ENCODE measurements at regions not wholly inside any gene's neighbourhood (a gene's known extent, or its start where the extent isn't known, plus 50 kb on each side); places are given as distances from the start of the nearest gene placed in this dataset.

- no peaks in the 10 kb centered on the region for H3K79me2 ChIP-seq (ENCODE audit: insufficient read depth, low read length)
- FAIRE-seq (no peak), DNase-seq (ENCODE audit: low read depth) (no peak)
- no peak overlapping the region for H3K27ac ChIP-seq (ENCODE audit: low read depth, low read length)
- H3K9ac ChIP-seq (ENCODE audit: low read length), result no peak overlapping the region
- no peak overlapping the region for H2AFZ ChIP-seq (ENCODE audit: low read depth, low read length)
- no peaks in the 10 kb centered on the region for H3K9me3 ChIP-seq (ENCODE audit: insufficient read depth, low read depth, low read length)
- Mint-ChIP-seq H3K27ac (ENCODE audit: unreplicated experiment) (no peak overlapping the region), H3K27me3 (ENCODE audit: low read depth, unreplicated experiment) (no peaks in the 10 kb centered on the region), H3K36me3 (ENCODE audit: low read depth, unreplicated experiment) (no peaks in the 10 kb centered on the region), H3K9me3 (ENCODE audit: unreplicated experiment) (no peaks in the 10 kb centered on the region), H3K4me3 (ENCODE audit: unreplicated experiment) (no peak overlapping the region), H3K4me1 (ENCODE audit: low read depth, unreplicated experiment) (no peaks in the 10 kb centered on the region)
- TF ChIP-seq, protein P1, sequence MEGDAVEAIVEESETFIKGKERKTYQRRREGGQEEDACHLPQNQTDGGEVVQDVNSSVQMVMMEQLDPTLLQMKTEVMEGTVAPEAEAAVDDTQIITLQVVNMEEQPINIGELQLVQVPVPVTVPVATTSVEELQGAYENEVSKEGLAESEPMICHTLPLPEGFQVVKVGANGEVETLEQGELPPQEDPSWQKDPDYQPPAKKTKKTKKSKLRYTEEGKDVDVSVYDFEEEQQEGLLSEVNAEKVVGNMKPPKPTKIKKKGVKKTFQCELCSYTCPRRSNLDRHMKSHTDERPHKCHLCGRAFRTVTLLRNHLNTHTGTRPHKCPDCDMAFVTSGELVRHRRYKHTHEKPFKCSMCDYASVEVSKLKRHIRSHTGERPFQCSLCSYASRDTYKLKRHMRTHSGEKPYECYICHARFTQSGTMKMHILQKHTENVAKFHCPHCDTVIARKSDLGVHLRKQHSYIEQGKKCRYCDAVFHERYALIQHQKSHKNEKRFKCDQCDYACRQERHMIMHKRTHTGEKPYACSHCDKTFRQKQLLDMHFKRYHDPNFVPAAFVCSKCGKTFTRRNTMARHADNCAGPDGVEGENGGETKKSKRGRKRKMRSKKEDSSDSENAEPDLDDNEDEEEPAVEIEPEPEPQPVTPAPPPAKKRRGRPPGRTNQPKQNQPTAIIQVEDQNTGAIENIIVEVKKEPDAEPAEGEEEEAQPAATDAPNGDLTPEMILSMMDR (IDR thresholded peaks at IDR 0.05; ENCODE audit: insufficient read depth, low read depth, low read length), result no peak
- no peak for TF ChIP-seq EZH2 (IDR thresholded peaks at IDR 0.05; ENCODE audit: insufficient read depth, low read length)
- no peak overlapping the region for H3K4me2 ChIP-seq (ENCODE audit: low read length)
- H3K4me3 ChIP-seq (ENCODE audit: insufficient read depth, low read depth, low read length), result no peak overlapping the region
- no peaks in the 10 kb centered on the region for H4K20me1 ChIP-seq (ENCODE audit: insufficient read depth, low read length)
- H3K4me1 ChIP-seq (ENCODE audit: insufficient read depth, low read length), result no peaks in the 10 kb centered on the region
- H3K27me3 ChIP-seq (ENCODE audit: insufficient read depth, low read length), result no peaks in the 10 kb centered on the region
- H3K36me3 ChIP-seq (ENCODE audit: insufficient read depth, low read length), result no peaks in the 10 kb centered on the region
These were observed 277.8 kb upstream of the CNTNAP5 start for GRCh38 chr2:123747326-123747725.

GRCh38 chr2:123762221-123762620 lies 262.9 kb upstream of the CNTNAP5 start:
- no peaks in the 10 kb centered on the region for H3K36me3 Mint-ChIP-seq (ENCODE audit: low read depth, unreplicated experiment)
- Histone ChIP-seq H3K36me3 (ENCODE audit: insufficient read depth, low read length) (no peaks in the 10 kb centered on the region), H3K27me3 (ENCODE audit: insufficient read depth, low read length) (no peaks in the 10 kb centered on the region), H3K4me3 (ENCODE audit: insufficient read depth, low read depth, low read length) (no peak overlapping the region), H3K9ac (ENCODE audit: low read length) (no peak overlapping the region), H3K4me2 (ENCODE audit: low read length) (no peak overlapping the region), H2AFZ (ENCODE audit: low read depth, low read length) (no peak overlapping the region), H3K9me3 (ENCODE audit: insufficient read depth, low read depth, low read length) (peaks cover 3% of the 10 kb centered on the region), H3K27ac (ENCODE audit: low read depth, low read length) (no peak overlapping the region), H4K20me1 (ENCODE audit: insufficient read depth, low read length) (no peaks in the 10 kb centered on the region), H3K4me1 (ENCODE audit: insufficient read depth, low read length) (no peaks in the 10 kb centered on the region), H3K79me2 (ENCODE audit: insufficient read depth, low read length) (no peaks in the 10 kb centered on the region)
- DNase-seq (ENCODE audit: low read depth), result no peak
- no peaks in the 10 kb centered on the region for H3K4me1 Mint-ChIP-seq (ENCODE audit: low read depth, unreplicated experiment)
- H3K27ac Mint-ChIP-seq (ENCODE audit: unreplicated experiment), result no peak overlapping the region
- no peaks in the 10 kb centered on the region for H3K27me3 Mint-ChIP-seq (ENCODE audit: low read depth, unreplicated experiment)
- H3K9me3 Mint-ChIP-seq (ENCODE audit: unreplicated experiment), result peaks cover 5% of the 10 kb centered on the region
- FAIRE-seq, result no peak
- no peak overlapping the region for H3K4me3 Mint-ChIP-seq (ENCODE audit: unreplicated experiment)
- TF ChIP-seq EZH2 (IDR thresholded peaks at IDR 0.05; ENCODE audit: insufficient read depth, low read length), result no peak
- TF ChIP-seq, protein P1 (IDR thresholded peaks at IDR 0.05; ENCODE audit: insufficient read depth, low read depth, low read length), result no peak

DNA sequence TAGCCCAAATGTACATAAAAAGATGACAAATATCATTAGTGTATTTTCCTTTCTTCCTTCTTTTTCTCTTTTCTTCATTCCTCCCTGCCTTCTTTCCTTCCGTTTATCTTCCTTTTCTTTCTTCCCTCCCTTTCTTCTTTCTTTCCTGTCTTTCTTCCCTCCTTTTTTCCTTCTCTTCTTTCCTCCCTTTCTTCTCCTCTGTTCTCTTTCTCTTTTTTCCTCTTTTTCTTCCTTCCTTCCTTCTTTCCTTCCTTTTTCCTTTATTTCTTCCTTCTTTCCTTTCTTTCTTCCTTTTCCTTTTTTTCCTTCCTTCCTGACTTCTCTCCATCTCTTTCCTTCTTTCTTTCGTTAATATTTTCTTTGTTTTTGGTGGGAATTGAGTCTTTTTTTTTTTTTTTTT lies 256.9 kb upstream of the CNTNAP5 start:
- H3K4me3 ChIP-seq (ENCODE audit: insufficient read depth, low read depth, low read length), result no peak overlapping the region
- Mint-ChIP-seq H3K27me3 (ENCODE audit: low read depth, unreplicated experiment) (no peaks in the 10 kb centered on the region), H3K9me3 (ENCODE audit: unreplicated experiment) (no peaks in the 10 kb centered on the region), H3K27ac (ENCODE audit: unreplicated experiment) (no peak overlapping the region), H3K4me1 (ENCODE audit: low read depth, unreplicated experiment) (peaks cover 6% of the 10 kb centered on the region), H3K36me3 (ENCODE audit: low read depth, unreplicated experiment) (no peaks in the 10 kb centered on the region), H3K4me3 (ENCODE audit: unreplicated experiment) (no peak overlapping the region)
- no peaks in the 10 kb centered on the region for H3K79me2 ChIP-seq (ENCODE audit: insufficient read depth, low read length)
- no peak for FAIRE-seq
- H3K9ac ChIP-seq (ENCODE audit: low read length), result no peak overlapping the region
- no peaks in the 10 kb centered on the region for H3K36me3 ChIP-seq (ENCODE audit: insufficient read depth, low read length)
- no peaks in the 10 kb centered on the region for H3K27me3 ChIP-seq (ENCODE audit: insufficient read depth, low read length)
- H3K9me3 ChIP-seq (ENCODE audit: insufficient read depth, low read depth, low read length), result peaks cover 5% of the 10 kb centered on the region
- no peak for DNase-seq (ENCODE audit: low read depth)
- no peak overlapping the region for H3K4me2 ChIP-seq (ENCODE audit: low read length)
- no peak overlapping the region for H2AFZ ChIP-seq (ENCODE audit: low read depth, low read length)
- no peaks in the 10 kb centered on the region for H3K4me1 ChIP-seq (ENCODE audit: insufficient read depth, low read length)
- no peak for TF ChIP-seq EZH2 (IDR thresholded peaks at IDR 0.05; ENCODE audit: insufficient read depth, low read length)
- TF ChIP-seq, protein P1 (IDR thresholded peaks at IDR 0.05; ENCODE audit: insufficient read depth, low read depth, low read length), result no peak
- H3K27ac ChIP-seq (ENCODE audit: low read depth, low read length), result no peak overlapping the region
- H4K20me1 ChIP-seq (ENCODE audit: insufficient read depth, low read length), result no peaks in the 10 kb centered on the region
